ENCODE measurements at regions not wholly inside any gene's neighbourhood (a gene's known extent, or its start where the extent isn't known, plus 50 kb on each side); places are given as distances from the start of the nearest gene placed in this dataset.

DNA sequence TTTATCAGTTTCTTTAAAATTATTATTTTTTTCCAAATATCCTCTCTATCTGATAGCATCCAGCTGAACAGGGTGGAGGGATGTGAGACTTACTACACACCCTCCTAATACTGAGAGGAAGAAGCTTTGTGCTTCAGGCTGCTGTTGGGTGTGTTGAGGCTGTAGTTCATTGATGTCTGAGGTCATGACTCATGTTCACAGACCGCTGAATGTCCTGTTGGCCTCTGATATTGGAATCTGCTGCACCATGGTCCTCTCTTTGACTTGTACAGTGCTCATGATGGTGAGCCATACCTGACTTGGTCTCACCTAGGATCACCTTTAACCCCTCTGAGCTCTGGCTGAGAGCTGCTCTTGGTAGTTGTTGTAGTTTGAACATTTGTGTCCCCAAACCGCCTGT, 302.9 kb downstream of the SATB1 start:
- Mint-ChIP-seq H3K36me3 (ENCODE audit: insufficient read depth) (peaks cover 2% of the 10 kb centered on the region), H3K4me1 (ENCODE audit: low read depth) (no peaks in the 10 kb centered on the region), H3K27ac (no peak overlapping the region), H3K4me3 (ENCODE audit: low read depth) (no peak overlapping the region), H3K27me3 (no peaks in the 10 kb centered on the region), H3K9me3 (ENCODE audit: low read depth) (no peaks in the 10 kb centered on the region)
- no peak for DNase-seq (ENCODE audit: low spot score, unreplicated experiment)
- TF ChIP-seq, protein P1, sequence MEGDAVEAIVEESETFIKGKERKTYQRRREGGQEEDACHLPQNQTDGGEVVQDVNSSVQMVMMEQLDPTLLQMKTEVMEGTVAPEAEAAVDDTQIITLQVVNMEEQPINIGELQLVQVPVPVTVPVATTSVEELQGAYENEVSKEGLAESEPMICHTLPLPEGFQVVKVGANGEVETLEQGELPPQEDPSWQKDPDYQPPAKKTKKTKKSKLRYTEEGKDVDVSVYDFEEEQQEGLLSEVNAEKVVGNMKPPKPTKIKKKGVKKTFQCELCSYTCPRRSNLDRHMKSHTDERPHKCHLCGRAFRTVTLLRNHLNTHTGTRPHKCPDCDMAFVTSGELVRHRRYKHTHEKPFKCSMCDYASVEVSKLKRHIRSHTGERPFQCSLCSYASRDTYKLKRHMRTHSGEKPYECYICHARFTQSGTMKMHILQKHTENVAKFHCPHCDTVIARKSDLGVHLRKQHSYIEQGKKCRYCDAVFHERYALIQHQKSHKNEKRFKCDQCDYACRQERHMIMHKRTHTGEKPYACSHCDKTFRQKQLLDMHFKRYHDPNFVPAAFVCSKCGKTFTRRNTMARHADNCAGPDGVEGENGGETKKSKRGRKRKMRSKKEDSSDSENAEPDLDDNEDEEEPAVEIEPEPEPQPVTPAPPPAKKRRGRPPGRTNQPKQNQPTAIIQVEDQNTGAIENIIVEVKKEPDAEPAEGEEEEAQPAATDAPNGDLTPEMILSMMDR (IDR thresholded peaks at IDR 0.05; ENCODE audit: unreplicated experiment), result no peak

DNA sequence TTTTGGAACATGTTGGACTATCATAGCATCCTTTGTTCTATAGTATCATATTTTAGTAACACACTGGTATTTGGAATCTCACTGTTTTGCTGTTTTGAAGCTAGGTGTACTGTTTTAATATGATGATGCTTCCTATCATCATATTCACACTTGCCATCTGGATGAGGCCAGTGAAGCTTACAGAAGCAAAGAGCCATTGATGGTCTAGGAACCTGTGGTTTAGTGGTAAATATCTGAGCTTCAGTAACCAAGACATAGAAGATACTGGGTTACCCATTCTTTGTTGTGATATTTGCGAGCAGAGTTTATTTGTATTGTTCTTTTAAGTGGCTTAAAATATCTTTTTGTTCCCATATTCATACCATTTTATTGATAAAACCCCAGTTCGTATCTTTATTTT, 304.1 kb downstream of the SATB1 start:
- peaks cover 4% of the 10 kb centered on the region for H3K36me3 Mint-ChIP-seq (ENCODE audit: insufficient read depth)
- no peak for DNase-seq (ENCODE audit: low spot score, unreplicated experiment)
- H3K27ac Mint-ChIP-seq, result no peak overlapping the region
- H3K27me3 Mint-ChIP-seq, result no peaks in the 10 kb centered on the region
- no peak overlapping the region for H3K4me3 Mint-ChIP-seq (ENCODE audit: low read depth)
- H3K4me1 Mint-ChIP-seq (ENCODE audit: low read depth), result no peaks in the 10 kb centered on the region
- TF ChIP-seq, protein P1 (IDR thresholded peaks at IDR 0.05; ENCODE audit: unreplicated experiment), result no peak
- no peaks in the 10 kb centered on the region for H3K9me3 Mint-ChIP-seq (ENCODE audit: low read depth)

DNA sequence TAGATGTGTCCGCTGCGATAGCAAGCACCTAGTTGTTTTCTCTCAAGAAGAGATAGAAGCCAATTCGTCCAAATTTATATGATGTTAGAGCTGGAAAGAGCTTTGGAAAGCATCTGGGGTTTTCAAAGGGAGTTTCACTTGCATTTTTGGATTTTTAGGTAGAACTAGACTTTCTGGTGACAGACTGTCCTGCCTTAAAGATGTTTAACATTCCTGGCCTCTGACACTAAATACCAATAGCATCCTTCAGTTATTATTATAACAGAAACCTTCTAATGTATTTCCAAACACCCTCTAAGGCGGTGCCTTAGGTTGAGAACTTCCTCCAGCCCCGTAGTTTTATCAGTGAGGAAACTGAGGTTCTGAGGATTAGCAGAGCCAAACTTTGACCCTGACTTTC, 305.3 kb downstream of the SATB1 start:
- TF ChIP-seq, protein P1 (IDR thresholded peaks at IDR 0.05; ENCODE audit: unreplicated experiment), result no peak
- no peaks in the 10 kb centered on the region for H3K9me3 Mint-ChIP-seq (ENCODE audit: low read depth)
- H3K27me3 Mint-ChIP-seq, result no peaks in the 10 kb centered on the region
- peaks cover 4% of the 10 kb centered on the region for H3K36me3 Mint-ChIP-seq (ENCODE audit: insufficient read depth)
- no peak for DNase-seq (ENCODE audit: low spot score, unreplicated experiment)
- no peak overlapping the region for H3K27ac Mint-ChIP-seq
- H3K4me3 Mint-ChIP-seq (ENCODE audit: low read depth), result no peak overlapping the region
- H3K4me1 Mint-ChIP-seq (ENCODE audit: low read depth), result no peaks in the 10 kb centered on the region

DNA sequence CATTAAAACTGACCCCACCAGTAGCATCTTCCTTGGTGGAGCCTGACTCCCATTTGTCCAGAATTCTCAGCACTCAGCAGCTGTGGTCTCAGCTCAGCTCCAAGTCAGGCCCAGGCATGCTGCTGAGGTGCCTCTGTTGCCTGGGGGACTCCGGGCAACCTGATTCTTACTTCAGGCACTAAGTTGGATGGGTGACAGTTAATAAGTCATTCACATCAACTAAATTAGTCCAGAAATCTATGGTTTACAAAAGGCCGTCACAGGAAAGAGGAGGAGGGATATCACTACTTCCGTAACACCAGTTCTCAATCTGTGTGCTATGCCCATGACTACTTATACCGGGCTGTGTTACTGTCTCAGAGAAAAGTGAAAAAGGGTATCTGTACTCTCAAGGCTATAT, 310.2 kb downstream of the SATB1 start:
- Mint-ChIP-seq H3K27me3 (no peaks in the 10 kb centered on the region), H3K9me3 (ENCODE audit: low read depth) (no peaks in the 10 kb centered on the region), H3K4me3 (ENCODE audit: low read depth) (no peak overlapping the region), H3K4me1 (ENCODE audit: low read depth) (peaks cover 5% of the 10 kb centered on the region), H3K36me3 (ENCODE audit: insufficient read depth) (peaks cover 2% of the 10 kb centered on the region), H3K27ac (no peak overlapping the region)
- DNase-seq (ENCODE audit: low spot score, unreplicated experiment), result no peak
- TF ChIP-seq, protein P1 (IDR thresholded peaks at IDR 0.05; ENCODE audit: unreplicated experiment), result no peak

DNA sequence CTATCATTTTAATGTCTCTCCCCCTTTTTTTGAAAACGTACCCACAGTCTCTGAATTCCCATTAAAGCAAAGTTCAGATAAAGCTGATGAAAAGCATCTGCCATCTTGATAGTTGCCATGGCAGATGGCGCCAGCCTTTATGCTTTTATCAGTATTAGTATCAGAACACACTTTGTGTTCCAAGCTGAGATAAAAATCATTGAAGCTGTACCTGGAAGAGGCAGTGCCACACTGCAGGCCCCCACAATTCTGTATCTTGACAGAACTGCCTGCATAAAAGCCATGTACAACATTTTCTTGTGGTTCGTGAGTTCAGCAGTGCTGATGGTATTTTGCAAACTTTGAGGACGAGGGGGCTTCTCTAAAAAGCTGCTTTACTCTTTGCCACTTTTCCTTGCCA, 311.7 kb downstream of the SATB1 start:
- TF ChIP-seq, protein P1 (IDR thresholded peaks at IDR 0.05; ENCODE audit: unreplicated experiment), result no peak
- Mint-ChIP-seq H3K4me3 (ENCODE audit: low read depth) (no peak overlapping the region), H3K36me3 (ENCODE audit: insufficient read depth) (peaks cover 6% of the 10 kb centered on the region), H3K9me3 (ENCODE audit: low read depth) (no peaks in the 10 kb centered on the region), H3K27ac (no peak overlapping the region), H3K4me1 (ENCODE audit: low read depth) (peaks cover 5% of the 10 kb centered on the region), H3K27me3 (no peaks in the 10 kb centered on the region)
- DNase-seq (ENCODE audit: low spot score, unreplicated experiment), result no peak

All from progenitor cell of endocrine pancreas (in vitro differentiated cells).